GM12872 (cell line): ENCODE measurements at regions not wholly inside any gene's neighbourhood (a gene's known extent, or its start where the extent isn't known, plus 50 kb on each side); places are given as distances from the start of the nearest gene placed in this dataset.

Experiments used
- CTCF ChIP-seq: IDR thresholded peaks from 3 replicates; pipeline ENCODE4 v1.5.1; 2011; ENCODE audit warnings: low read depth, mild to moderate bottlenecking, low read length, moderate library complexity; ENCODE audit not compliant: insufficient read depth

- no peak for TF ChIP-seq CTCF
Measured at GRCh38 chr5:110894805-110895204, 156.0 kb downstream of the SLC25A46 start.

- no peak for TF ChIP-seq CTCF
Measured at GRCh38 chr5:110896901-110897300, 158.1 kb downstream of the SLC25A46 start.

- no peak for TF ChIP-seq CTCF
Measured at GRCh38 chr5:110899566-110900412, 161.0 kb downstream of the SLC25A46 start.

- no peak for TF ChIP-seq CTCF
Measured at GRCh38 chr5:110900829-110901228, 162.0 kb downstream of the SLC25A46 start.

- no peak for TF ChIP-seq CTCF
Measured at GRCh38 chr5:110903966-110904365, 165.2 kb downstream of the SLC25A46 start.

- no peak for TF ChIP-seq CTCF
Measured at GRCh38 chr5:110908848-110909247, 162.7 kb upstream of the TSLP start.

- TF ChIP-seq CTCF: no peak
Measured at GRCh38 chr5:110909415-110909814, 162.1 kb upstream of the TSLP start.
